GM21576 (cell line): ENCODE measurements at regions not wholly inside any gene's neighbourhood (a gene's known extent, or its start where the extent isn't known, plus 50 kb on each side); places are given as distances from the start of the nearest gene placed in this dataset.
"Not testable (repeated sequence)": the region's sequence is repeated elsewhere in the genome, so short reads cannot be mapped to it uniquely, and the experiment has no call there.

Experiments
- ATAC-seq: cut with Tn5 transposase; IDR thresholded peaks from one replicate; pipeline ENCODE4 v1.9.1; 2021; ENCODE audit warnings: mild to moderate bottlenecking, moderate library complexity; ENCODE audit not compliant: unreplicated experiment

- no peak for ATAC-seq
Measured at GRCh38 chr2:47964277-47964676, 58.0 kb upstream of the FBXO11 start.

- no peak for ATAC-seq
Measured at GRCh38 chr2:47964722-47965434, 58.6 kb upstream of the FBXO11 start.

DNA sequence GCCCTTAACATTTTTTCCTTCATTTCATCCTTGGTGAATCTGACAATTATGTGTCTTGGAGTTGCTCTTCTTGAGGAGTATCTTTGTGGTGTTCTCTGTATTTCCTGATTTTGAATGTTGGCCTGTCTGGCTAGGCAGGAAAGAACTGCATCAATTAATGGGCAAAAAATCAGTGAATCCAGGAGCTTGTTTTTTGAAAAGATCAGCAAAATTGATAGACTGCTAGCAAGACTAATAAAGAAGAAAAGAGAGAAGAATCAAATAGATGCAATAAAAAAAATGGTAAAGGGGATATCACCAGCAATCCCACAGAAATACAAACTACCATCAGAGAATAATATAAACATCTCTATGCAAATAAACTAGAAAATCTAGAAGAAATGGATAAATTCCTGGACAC, 70.4 kb upstream of the FBXO11 start:
- not testable (repeated sequence) for ATAC-seq

- no peak for ATAC-seq
Measured at GRCh38 chr2:47984041-47984440, 77.7 kb upstream of the FBXO11 start.

GRCh38 chr2:47990503-47990902, 84.2 kb upstream of the FBXO11 start:
- no peak for ATAC-seq

DNA sequence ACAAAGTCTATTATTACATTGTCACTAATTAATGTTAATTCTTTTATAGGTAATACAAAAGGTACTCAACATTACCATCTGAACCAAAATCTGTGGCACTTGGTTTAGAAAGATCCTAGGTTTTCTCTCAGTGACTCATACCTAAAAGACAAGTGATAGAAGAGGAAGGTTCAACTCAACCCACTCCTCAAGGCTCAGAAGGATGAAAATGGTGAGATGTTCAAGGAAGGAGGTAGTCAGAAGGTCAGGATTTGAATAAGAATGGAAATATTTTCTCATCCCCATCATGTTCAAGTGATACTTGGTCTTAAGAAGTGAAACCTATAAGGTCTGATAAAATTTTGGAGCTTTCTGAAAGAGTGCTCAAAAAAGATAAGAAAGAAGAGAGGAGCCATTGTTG, 86.4 kb upstream of the FBXO11 start:
- no peak for ATAC-seq

- no peak for ATAC-seq
Measured at GRCh38 chr2:47996808-47997207, 90.5 kb upstream of the FBXO11 start.

DNA sequence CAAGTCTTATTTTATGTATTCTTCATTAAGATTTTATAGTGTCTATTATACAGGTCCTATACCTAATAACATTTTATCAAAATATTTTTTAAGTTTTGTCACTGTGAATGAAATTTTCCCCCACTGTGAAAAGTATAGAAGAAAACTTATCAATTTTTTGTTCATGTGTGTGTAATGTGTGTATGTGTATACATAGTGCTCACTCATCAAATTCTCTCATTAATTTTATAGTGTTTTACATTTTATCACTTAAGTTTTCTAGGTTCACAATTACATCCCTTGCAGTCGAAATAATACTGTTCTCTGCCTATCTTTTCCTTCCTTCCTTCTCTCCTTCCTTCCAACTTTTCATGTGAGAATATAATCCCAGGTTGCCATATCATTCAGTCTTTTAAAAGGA, 93.2 kb upstream of the FBXO11 start:
- ATAC-seq, result no peak

- ATAC-seq, result no peak
Measured at GRCh38 chr2:48001498-48001897, 95.2 kb upstream of the FBXO11 start.

GRCh38 chr2:48006094-48006493, 99.8 kb upstream of the FBXO11 start:
- no peak for ATAC-seq

DNA sequence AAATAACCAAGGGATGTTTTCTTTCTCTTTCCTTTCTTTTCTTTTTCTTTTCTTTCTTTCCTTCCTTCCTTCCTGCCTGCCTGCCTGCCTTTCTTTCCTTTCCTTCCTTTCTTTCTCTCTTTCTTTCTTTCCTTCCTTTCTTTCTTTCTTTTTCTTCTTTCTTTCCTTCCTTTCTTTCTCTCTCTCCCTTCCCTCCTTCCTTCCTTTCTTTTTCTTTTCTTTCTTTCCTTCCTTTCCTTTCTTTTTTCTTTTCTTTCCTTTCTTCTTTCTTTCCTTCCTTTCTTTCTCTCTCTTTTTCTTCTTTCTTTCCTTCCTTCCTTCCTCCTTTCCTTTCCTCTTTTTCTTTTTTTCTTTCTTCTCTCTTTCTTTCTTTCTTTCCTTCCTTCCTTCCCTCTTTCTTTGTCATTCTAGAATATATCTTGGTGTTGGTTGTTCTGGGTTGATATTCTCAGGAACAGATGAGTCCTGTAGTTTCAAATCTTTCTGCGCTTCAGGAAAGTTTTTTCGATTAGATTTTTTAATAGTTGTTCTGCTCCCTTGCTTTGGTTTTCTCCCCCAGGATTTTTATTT, 101.5 kb upstream of the FBXO11 start:
- no peak for ATAC-seq

DNA sequence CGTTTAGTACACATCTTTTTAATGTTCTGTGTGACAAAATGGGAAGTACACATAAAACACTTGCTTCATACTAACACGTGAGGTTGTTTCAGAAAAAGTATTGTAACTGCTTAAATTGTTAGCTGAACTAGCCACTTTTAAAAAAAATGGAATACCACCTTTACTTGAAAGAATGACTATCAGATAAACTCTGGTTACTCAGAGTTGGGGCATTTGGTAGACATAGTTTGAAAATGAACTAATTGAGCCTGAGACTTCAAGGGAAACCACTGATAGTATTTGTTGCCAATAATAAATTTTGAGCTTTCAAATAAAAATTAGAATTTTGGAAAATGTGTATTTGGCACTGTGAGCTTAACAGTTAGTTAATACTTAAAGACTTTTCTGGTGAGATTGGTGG, 103.0 kb upstream of the FBXO11 start:
- no peak for ATAC-seq

- no peak for ATAC-seq
Measured at GRCh38 chr2:48015421-48015820, 109.1 kb upstream of the FBXO11 start.

- no peak for ATAC-seq
Measured at GRCh38 chr2:48016225-48017019, 110.1 kb upstream of the FBXO11 start.

DNA sequence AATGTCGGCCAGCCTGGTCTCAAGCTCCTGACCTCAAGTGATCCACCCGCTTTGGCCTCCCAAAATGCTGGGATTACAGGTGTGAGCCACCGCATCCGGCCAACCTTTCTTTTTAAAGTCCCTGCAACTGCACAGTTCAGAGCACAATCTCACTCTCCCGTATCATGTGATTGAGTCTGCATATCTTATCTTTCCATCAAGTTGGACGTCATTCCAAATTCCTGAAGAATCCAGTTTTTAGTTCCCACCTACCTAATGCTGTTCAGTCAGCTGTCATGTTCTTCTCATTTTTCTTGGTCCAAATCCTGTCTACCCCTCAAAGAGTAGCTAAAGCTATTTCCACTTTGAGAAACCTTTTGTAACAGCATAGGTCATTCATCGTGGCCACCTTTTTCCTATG, 110.8 kb upstream of the FBXO11 start:
- ATAC-seq, result no peak

- ATAC-seq, result no peak
Measured at GRCh38 chr2:48018480-48018879, 112.2 kb upstream of the FBXO11 start.

DNA sequence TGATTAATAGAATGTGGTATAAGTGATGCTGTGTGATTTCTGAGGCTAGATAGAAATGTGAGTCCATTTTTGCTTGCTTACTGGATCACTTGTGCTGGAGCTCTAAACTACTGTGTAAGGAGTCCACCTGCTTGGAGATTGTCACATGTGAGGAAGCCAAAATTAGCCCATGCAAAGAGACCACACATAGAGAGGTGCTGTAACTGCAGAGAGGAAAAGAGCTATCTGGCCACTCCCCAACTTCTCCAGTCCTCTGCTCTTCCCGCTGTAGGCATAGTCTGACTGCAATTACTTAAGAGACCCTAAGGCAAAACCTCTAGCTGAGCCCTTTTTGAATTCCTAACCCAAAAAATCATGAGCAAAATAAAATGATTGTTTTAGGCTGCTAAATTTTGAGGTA, 120.6 kb upstream of the FBXO11 start:
- no peak for ATAC-seq

DNA sequence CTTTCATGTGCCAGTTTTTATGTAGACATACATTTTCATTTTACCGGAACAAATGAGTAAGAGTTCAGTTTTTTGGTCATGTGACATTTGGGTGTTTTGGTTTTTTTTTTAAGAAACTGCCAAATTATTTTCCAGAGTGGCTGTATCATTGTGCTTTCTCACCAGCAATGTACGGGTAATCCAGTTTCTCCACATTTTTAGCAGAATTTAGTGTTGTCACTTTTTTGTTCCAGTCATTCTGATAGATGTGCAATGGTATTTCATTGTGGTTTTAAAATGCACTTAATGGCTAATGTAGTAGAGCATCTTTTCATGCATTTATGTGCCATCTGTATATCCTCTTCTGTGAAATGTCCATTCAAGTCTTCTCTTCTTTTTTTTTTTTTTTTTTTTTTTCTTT, 126.5 kb upstream of the FBXO11 start:
- no peak for ATAC-seq

GRCh38 chr2:48034295-48034694, 128.0 kb upstream of the FBXO11 start:
- ATAC-seq, result no peak

GRCh38 chr2:48036312-48036711, 130.0 kb upstream of the FBXO11 start:
- ATAC-seq, result no peak

DNA sequence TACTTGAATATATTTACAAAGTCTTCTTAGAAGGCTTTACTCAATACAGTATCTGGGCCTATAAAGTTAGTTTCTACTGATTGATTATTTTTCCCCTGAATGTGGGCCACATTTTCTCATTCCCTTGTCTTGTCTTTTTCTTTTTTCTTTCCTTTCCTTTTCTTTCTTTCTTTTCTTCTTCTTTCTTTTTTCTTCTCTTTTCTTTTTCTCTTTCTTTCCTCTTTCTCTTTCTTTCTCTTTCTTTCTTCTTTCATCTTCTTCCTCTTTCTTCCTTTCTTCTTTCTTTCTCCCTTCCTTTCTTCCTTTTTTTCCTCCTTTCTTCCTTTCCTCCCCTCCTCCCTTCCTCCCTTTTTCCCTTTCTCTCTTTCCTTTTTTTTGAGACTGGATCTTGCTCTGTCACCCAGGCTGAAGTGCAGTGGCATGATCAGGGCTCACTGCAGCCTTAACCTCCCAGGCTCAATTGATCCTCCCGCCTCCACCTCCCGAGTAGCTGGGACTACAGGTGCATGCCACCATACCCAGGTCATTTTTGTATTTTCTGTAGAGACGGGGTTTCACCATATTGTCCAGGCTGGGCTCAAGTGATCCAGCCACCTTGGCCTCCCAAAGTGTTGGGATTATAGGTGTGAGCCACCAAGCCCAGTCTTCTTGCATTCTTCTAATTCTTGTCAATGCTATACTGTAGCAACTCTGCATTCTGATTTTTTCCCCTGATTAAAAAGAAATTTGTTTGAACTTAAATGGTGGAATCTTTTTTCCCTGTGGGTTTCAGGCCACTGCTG, 133.1 kb upstream of the FBXO11 start:
- no peak for ATAC-seq
